Left ventricle myocardium inferior (tissue), 1 donor: ENCODE measurements at regions not wholly inside any gene's neighbourhood (a gene's known extent, or its start where the extent isn't known, plus 50 kb on each side); places are given as distances from the start of the nearest gene placed in this dataset.

ENCODE experiments used
- DNase-seq: peaks from one replicate; pipeline ENCODE4 v3.0.0-alpha.2; 2020
- H3K27ac ChIP-seq: fragments of 200-600 bp; replicated peaks from 2 replicates; pipeline ENCODE4 v1.8.0; 2021
- H3K27me3 ChIP-seq: fragments of 200-600 bp; 2 replicates; pipeline ENCODE4 v1.8.0; 2021; ENCODE audit warnings: low read depth
- H3K36me3 ChIP-seq: fragments of 200-600 bp; 2 replicates; pipeline ENCODE4 v1.8.0; 2021
- H3K4me1 ChIP-seq: fragments of 200-600 bp; 2 replicates; pipeline ENCODE4 v1.8.0; 2021
- H3K4me3 ChIP-seq: fragments of 200-600 bp; 2 replicates; pipeline ENCODE4 v1.8.0; 2021; ENCODE audit warnings: mild to moderate bottlenecking, moderate library complexity
- H3K9me3 ChIP-seq: fragments of 200-600 bp; replicated peaks from 2 replicates; pipeline ENCODE4 v1.8.0; 2021
- CTCF ChIP-seq: fragments of 200-600 bp; IDR thresholded peaks from 2 replicates; pipeline ENCODE4 v1.8.0; 2021; ENCODE audit warnings: antibody characterized with exemption, mild to moderate bottlenecking, borderline replicate concordance
- intact Hi-C: fragments of 100-400 bp; cut with micrococcal nuclease; formaldehyde crosslinking; loops from one replicate; pipeline ENCODE4 v1.11.0; 2022
- donor health status: DM: no; HTN: yes; CAD: no; lungs with severe emphysema.

- no peaks in the 10 kb centered on the region for H3K36me3 ChIP-seq
- peaks cover 16% of the 10 kb centered on the region for H3K4me1 ChIP-seq
- no peak for TF ChIP-seq CTCF
- H3K27ac ChIP-seq, result no peak overlapping the region
- intact Hi-C loops, result no loop called here
- H3K27me3 ChIP-seq, result no peaks in the 10 kb centered on the region
- no peak for DNase-seq
- no peak overlapping the region for H3K4me3 ChIP-seq
- no peaks in the 10 kb centered on the region for H3K9me3 ChIP-seq
Observed at GRCh38 chr4:56732301-56732700, 51.2 kb upstream of the HOPX start.

- peak; percentile 38 for DNase-seq
- Histone ChIP-seq H3K27me3 (no peaks in the 10 kb centered on the region), H3K9me3 (no peaks in the 10 kb centered on the region), H3K36me3 (no peaks in the 10 kb centered on the region), H3K4me3 (no peak overlapping the region), H3K4me1 (peaks cover 16% of the 10 kb centered on the region), H3K27ac (no peak overlapping the region)
- intact Hi-C loops, result no loop called here
- TF ChIP-seq CTCF, result no peak
Observed at GRCh38 chr4:56731857-56732256, 50.8 kb upstream of the HOPX start.
